Retinal pigment epithelial cell (primary cell): ENCODE measurements at regions not wholly inside any gene's neighbourhood (a gene's known extent, or its start where the extent isn't known, plus 50 kb on each side); places are given as distances from the start of the nearest gene placed in this dataset.

ENCODE experiments used
- DNase-seq: peaks from one replicate; pipeline ENCODE4 v3.0.0-alpha.2; 2010; ENCODE audit warnings: low read depth
- H3K4me3 ChIP-seq: 2 replicates; pipeline ENCODE4 v1.5.1; 2011; ENCODE audit warnings: mild to moderate bottlenecking, low read length, control low read depth, moderate library complexity
- CTCF ChIP-seq: conservative IDR thresholded peaks from 2 replicates; pipeline ENCODE4 v1.5.1; 2011; ENCODE audit warnings: low read depth, low read length, control low read depth, inconsistent platforms

- DNase-seq = no peak
- no peak overlapping the region for H3K4me3 ChIP-seq
- TF ChIP-seq CTCF = no peak
Measured at GRCh38 chr2:239604861-239605260, 204.0 kb upstream of the HDAC4 start.

- no peak overlapping the region for H3K4me3 ChIP-seq
- TF ChIP-seq CTCF = no peak
- DNase-seq = no peak
Measured at GRCh38 chr2:239603411-239604356, 202.9 kb upstream of the HDAC4 start.

GRCh38 chr2:239602290-239603282 lies 201.8 kb upstream of the HDAC4 start:
- DNase-seq = no peak
- no peak overlapping the region for H3K4me3 ChIP-seq
- no peak for TF ChIP-seq CTCF

- H3K4me3 ChIP-seq = no peak overlapping the region
- DNase-seq = no peak
- TF ChIP-seq CTCF = no peak
Measured at GRCh38 chr2:239601880-239602279, 201.1 kb upstream of the HDAC4 start.

GRCh38 chr2:239601201-239601851 lies 200.5 kb upstream of the HDAC4 start:
- DNase-seq = no peak
- no peak for TF ChIP-seq CTCF
- H3K4me3 ChIP-seq = no peak overlapping the region

GRCh38 chr2:239600650-239601049 lies 199.8 kb upstream of the HDAC4 start:
- H3K4me3 ChIP-seq = no peak overlapping the region
- no peak for TF ChIP-seq CTCF
- DNase-seq = no peak
